Esophagus muscularis mucosa (tissue), 3 donors: ENCODE measurements at regions not wholly inside any gene's neighbourhood (a gene's known extent, or its start where the extent isn't known, plus 50 kb on each side); places are given as distances from the start of the nearest gene placed in this dataset.

Experiments used
- POLR2AphosphoS5 ChIP-seq, 2 donors: sonication (generic); formaldehyde crosslinking; IDR thresholded peaks; one replicate each; pipeline ENCODE4 v1.6.1; 2017; ENCODE audit warnings: antibody characterized with exemption in 2 of 2
- TF ChIP-seq, protein P1 (sequence below), 3 experiments: fragments of 200-600 bp in 2 of 3; fragments of 450-650 bp in 1 of 3; sonication (generic) in 2 of 3; IDR thresholded peaks; one replicate each; pipeline ENCODE4 v1.5.1; 2017 to 2019; ENCODE audit warnings: antibody characterized with exemption in 3 of 3, mild to moderate bottlenecking in 2 of 3, moderate library complexity in 1 of 3

- TF ChIP-seq, protein P1, sequence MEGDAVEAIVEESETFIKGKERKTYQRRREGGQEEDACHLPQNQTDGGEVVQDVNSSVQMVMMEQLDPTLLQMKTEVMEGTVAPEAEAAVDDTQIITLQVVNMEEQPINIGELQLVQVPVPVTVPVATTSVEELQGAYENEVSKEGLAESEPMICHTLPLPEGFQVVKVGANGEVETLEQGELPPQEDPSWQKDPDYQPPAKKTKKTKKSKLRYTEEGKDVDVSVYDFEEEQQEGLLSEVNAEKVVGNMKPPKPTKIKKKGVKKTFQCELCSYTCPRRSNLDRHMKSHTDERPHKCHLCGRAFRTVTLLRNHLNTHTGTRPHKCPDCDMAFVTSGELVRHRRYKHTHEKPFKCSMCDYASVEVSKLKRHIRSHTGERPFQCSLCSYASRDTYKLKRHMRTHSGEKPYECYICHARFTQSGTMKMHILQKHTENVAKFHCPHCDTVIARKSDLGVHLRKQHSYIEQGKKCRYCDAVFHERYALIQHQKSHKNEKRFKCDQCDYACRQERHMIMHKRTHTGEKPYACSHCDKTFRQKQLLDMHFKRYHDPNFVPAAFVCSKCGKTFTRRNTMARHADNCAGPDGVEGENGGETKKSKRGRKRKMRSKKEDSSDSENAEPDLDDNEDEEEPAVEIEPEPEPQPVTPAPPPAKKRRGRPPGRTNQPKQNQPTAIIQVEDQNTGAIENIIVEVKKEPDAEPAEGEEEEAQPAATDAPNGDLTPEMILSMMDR (IDR thresholded peaks at IDR 0.05): no peak
- no peak for TF ChIP-seq POLR2AphosphoS5 (IDR thresholded peaks at IDR 0.05)
These were observed 419.9 kb downstream of the SPRY1 start for GRCh38 chr4:123816462-123816861.
